ENCODE measurements at regions not wholly inside any gene's neighbourhood (a gene's known extent, or its start where the extent isn't known, plus 50 kb on each side); places are given as distances from the start of the nearest gene placed in this dataset.

- H4K20me1 ChIP-seq (ENCODE audit: insufficient read depth), result no peaks in the 10 kb centered on the region
- peaks cover 52% of the 10 kb centered on the region for H3F3A ChIP-seq (replicated peaks; ENCODE audit: insufficient read depth)
- ChIA-PET POLR2A (no interaction called here), CTCF (no interaction called here)
- no peaks in the 10 kb centered on the region for H3K9me3 ChIP-seq
- H3K4me3 ChIP-seq (ENCODE audit: low read depth in 2 of 2, low read length in 1 of 2), result no peak overlapping the region
- peak overlapping the region in 1 of 2 experiments; percentile 92; a peak in 3 of 4 replicates for H3K27ac ChIP-seq (ENCODE audit: low read depth in 2 of 2, low read length in 1 of 2)
- no peak for DNase-seq
- no peaks in the 10 kb centered on the region for H3K27me3 ChIP-seq (ENCODE audit: insufficient read depth)
- no peaks in the 10 kb centered on the region for H3K9me2 ChIP-seq
- no peaks in the 10 kb centered on the region for H3K36me3 ChIP-seq (replicated peaks in 1 of 2; ENCODE audit: control insufficient read depth in 1 of 2, insufficient read depth in 2 of 2, low read length in 1 of 2)
- H3K9ac ChIP-seq, result peak overlapping the region; percentile 13; the same call in 1 of the 2 replicates
- TF ChIP-seq TCF12 (IDR thresholded peaks at IDR 0.05) (peak; percentile 29; the same call in 1 of the 2 replicates), GATA2 (CRISPR knock-in tag; IDR thresholded peaks at IDR 0.05) (no peak)
- peaks cover 0 to 18% of the 10 kb centered on the region in 2 experiments; a peak in 2 of 4 replicates for H3K4me1 ChIP-seq (ENCODE audit: control insufficient read depth in 1 of 2, insufficient read depth in 2 of 2, low read depth in 1 of 2, low read length in 1 of 2)
- peak overlapping the region; percentile 8; the same call in 1 of the 2 replicates for H3K4me2 ChIP-seq
- peak overlapping the region; percentile 59; the same call in 1 of the 2 replicates for H2AFZ ChIP-seq (ENCODE audit: low read depth)
- H3K79me2 ChIP-seq (ENCODE audit: insufficient read depth), result no peaks in the 10 kb centered on the region
Measured at GRCh38 chr2:56531668-56532420, 348.1 kb downstream of the CCDC85A start.

GRCh38 chr2:56534321-56534720, 350.5 kb downstream of the CCDC85A start:
- ChIA-PET CTCF (no interaction called here), POLR2A (no interaction called here)
- Histone ChIP-seq H3K4me2 (peak overlapping the region; percentile 71), H3K79me2 (ENCODE audit: insufficient read depth) (no peaks in the 10 kb centered on the region), H3K9me3 (no peaks in the 10 kb centered on the region), H3K4me1 (ENCODE audit: control insufficient read depth in 1 of 2, insufficient read depth in 2 of 2, low read depth in 1 of 2, low read length in 1 of 2) (peaks cover 0 to 18% of the 10 kb centered on the region in 2 experiments; a peak in 2 of 4 replicates), H3K9me2 (no peaks in the 10 kb centered on the region), H3K27ac (ENCODE audit: low read depth in 2 of 2, low read length in 1 of 2) (peak overlapping the region; percentile 58 to 92; a peak in 3 of 4 replicates), H3K36me3 (replicated peaks in 1 of 2; ENCODE audit: control insufficient read depth in 1 of 2, insufficient read depth in 2 of 2, low read length in 1 of 2) (no peaks in the 10 kb centered on the region), H3K27me3 (ENCODE audit: insufficient read depth) (no peaks in the 10 kb centered on the region), H3F3A (replicated peaks; ENCODE audit: insufficient read depth) (peaks cover 61% of the 10 kb centered on the region), H4K20me1 (ENCODE audit: insufficient read depth) (no peaks in the 10 kb centered on the region), H3K9ac (peak overlapping the region; percentile 65), H2AFZ (ENCODE audit: low read depth) (peak overlapping the region; percentile 86), H3K4me3 (ENCODE audit: low read depth in 2 of 2, low read length in 1 of 2) (no peak overlapping the region; a peak in 1 of 4 replicates)
- 28% methylated on average over 2 of the region's 2 CpGs for WGBS (ENCODE audit: low lambda C conversion rate)
- DNase-seq, result no peak
- no peak for TF ChIP-seq CTCF (IDR thresholded peaks at IDR 0.05)
- peak; percentile 52 for TF ChIP-seq TCF12 (IDR thresholded peaks at IDR 0.05)
- TF ChIP-seq SIN3A (IDR thresholded peaks at IDR 0.05; ENCODE audit: borderline replicate concordance, low read depth, low read length), result no peak
- TF ChIP-seq FOSL2 (IDR thresholded peaks at IDR 0.05; ENCODE audit: borderline replicate concordance, low read depth), result peak; percentile 39
- TF ChIP-seq RCOR1 (IDR thresholded peaks at IDR 0.05; ENCODE audit: low read length), result no peak
- no peak for TF ChIP-seq MEF2A (IDR thresholded peaks at IDR 0.05; ENCODE audit: borderline replicate concordance, low read depth)
- no peak for TF ChIP-seq IRF3 (IDR thresholded peaks at IDR 0.05; ENCODE audit: low read depth, low read length)
- no peak for TF ChIP-seq POLR2AphosphoS5 (IDR thresholded peaks at IDR 0.05; ENCODE audit: low read depth, low read length)
- no peak for TF ChIP-seq GATA2 (CRISPR knock-in tag; IDR thresholded peaks at IDR 0.05)
- no peak for TF ChIP-seq NRF1 (IDR thresholded peaks at IDR 0.05; ENCODE audit: low read depth, low read length)
- no peak for TF ChIP-seq USF2 (IDR thresholded peaks at IDR 0.05; ENCODE audit: borderline replicate concordance, low read depth, low read length)
- TF ChIP-seq TEAD4 (IDR thresholded peaks at IDR 0.05; ENCODE audit: borderline replicate concordance, insufficient read depth), result peak; percentile 64
- TF ChIP-seq FOXJ3 (CRISPR knock-in tag; IDR thresholded peaks at IDR 0.05), result no peak
- TF ChIP-seq SMC3 (IDR thresholded peaks at IDR 0.05; ENCODE audit: low read depth, low read length), result no peak
- TF ChIP-seq REST (IDR thresholded peaks at IDR 0.05; ENCODE audit: low read depth, low read length), result no peak
- TF ChIP-seq JUND (IDR thresholded peaks at IDR 0.05), result peak; percentile 47
- no peak for TF ChIP-seq TAF1 (IDR thresholded peaks at IDR 0.05; ENCODE audit: borderline replicate concordance, low read depth, low read length)
- TF ChIP-seq GABPA (IDR thresholded peaks at IDR 0.05; ENCODE audit: low read depth), result no peak
- TF ChIP-seq RAD21 (IDR thresholded peaks at IDR 0.05; ENCODE audit: low read length), result no peak
- TF ChIP-seq RFX5 (IDR thresholded peaks at IDR 0.05; ENCODE audit: low read length), result no peak
- TF ChIP-seq MXI1 (IDR thresholded peaks at IDR 0.05; ENCODE audit: low read depth, low read length), result no peak
